Epithelial cell of esophagus (primary cell): ENCODE measurements at regions not wholly inside any gene's neighbourhood (a gene's known extent, or its start where the extent isn't known, plus 50 kb on each side); places are given as distances from the start of the nearest gene placed in this dataset.

Source experiments
- DNase-seq: peaks from one replicate; pipeline ENCODE4 v3.0.0; 2010; ENCODE audit warnings: low read depth
- H3K4me3 ChIP-seq: 2 replicates; pipeline ENCODE4 v1.5.1; 2011; ENCODE audit warnings: mild to moderate bottlenecking, low read length, control low read depth
- CTCF ChIP-seq: IDR thresholded peaks from 2 replicates; pipeline ENCODE4 v1.5.1; 2011; ENCODE audit warnings: low read depth, mild to moderate bottlenecking, low read length, control low read depth, inconsistent platforms; ENCODE audit not compliant: insufficient read depth; ENCODE audit errors: missing control alignments

DNA sequence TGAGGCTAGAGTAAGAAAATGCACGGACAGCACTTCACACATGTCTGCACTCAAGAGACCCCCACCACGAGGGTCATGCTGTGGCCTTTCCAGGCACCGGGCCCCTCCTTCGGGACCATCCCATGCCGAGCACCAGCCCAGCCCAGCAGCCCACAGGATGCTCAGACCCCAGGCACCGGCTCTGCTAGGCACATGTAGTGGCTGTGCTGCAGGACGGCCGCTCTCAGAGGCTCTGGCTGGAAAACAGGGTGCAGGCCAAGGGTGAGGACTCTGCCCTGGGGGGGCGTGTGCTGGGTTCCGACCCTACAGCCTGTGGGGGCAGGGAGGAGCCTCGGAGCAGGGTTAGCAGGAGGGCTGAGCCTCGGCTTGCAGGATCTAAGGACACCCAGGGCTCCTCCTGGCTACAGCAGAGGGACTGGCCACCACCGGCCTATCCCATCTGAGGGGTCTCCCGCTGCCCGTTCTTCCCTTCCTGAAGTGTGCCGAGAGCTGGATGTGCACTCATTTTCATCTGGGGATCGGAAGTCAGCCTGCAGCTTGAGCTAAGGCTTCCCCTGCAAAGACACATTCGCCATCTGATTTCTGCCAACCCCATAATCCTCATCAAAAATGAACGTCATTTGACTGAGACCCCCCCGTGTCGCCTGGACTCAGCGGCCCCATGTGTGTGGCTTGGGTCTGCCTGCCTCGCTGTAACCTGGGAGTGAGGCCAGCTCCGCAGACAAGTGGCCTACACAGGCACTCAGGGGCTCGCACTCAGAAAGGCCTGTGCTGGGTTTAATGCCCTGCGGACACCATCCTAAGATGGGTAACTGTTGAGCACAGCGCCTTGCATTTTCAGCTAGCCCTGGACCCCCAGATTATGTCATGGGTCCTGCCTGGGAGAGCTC is 293.1 kb upstream of the FOXF1 start:
- TF ChIP-seq CTCF, result no peak
- no peak overlapping the region for H3K4me3 ChIP-seq
- no peak for DNase-seq

DNA sequence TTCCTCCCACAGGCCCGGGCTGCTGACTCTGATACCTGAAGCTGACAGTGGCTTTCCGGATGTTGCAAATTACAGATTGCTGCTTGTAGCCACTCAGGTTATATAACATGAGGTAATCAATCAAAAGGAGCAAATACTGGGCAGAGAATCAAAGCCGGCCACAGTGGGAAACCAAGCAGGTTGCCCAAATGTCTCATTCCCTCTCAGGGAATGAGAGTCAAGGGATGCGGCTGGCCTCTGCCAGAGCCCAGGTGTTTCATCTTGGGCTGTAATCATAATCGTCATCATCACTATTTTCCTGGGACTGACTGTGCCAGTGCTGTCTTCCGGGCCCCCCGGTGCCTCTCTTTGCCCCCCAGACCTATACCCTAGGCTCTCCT is 292.4 kb upstream of the FOXF1 start:
- no peak overlapping the region for H3K4me3 ChIP-seq
- no peak for TF ChIP-seq CTCF
- DNase-seq, result no peak

DNA sequence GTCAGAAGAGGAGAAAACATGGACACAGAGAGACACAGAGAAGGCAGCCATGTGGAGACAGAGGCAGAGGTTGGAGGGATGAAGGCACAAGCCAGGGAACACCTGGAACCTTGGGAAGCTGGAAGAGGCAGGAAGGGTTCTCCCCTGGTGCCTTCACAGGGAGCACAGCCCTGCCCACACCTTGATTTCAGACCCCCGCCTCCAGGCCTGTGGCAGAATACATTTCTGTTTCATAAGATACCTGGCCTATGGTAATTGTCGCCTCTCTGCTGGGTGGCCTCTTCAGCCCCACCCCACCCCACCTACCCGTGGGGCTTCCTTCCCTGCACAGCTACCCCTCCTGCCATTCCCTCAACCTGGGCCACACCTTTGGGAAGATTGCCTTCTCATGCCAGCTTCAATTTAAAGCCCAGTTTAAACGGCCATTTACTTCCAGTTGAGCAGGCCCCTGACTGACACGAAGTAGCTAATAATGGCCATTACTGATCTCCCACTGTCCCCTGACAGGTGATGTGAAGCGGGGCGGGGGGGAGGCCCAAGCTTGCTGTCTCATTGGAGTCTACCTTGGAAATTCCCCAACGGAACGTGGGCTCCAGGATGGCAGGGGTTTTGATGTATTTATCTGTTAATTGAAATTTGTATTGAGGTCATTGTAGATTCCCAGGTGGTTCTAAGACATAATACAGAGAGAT is 291.7 kb upstream of the FOXF1 start:
- no peak for DNase-seq
- H3K4me3 ChIP-seq, result no peak overlapping the region
- TF ChIP-seq CTCF, result no peak

GRCh38 chr16:86219655-86220445 is 290.5 kb upstream of the FOXF1 start:
- TF ChIP-seq CTCF, result no peak
- no peak for DNase-seq
- H3K4me3 ChIP-seq, result no peak overlapping the region

DNA sequence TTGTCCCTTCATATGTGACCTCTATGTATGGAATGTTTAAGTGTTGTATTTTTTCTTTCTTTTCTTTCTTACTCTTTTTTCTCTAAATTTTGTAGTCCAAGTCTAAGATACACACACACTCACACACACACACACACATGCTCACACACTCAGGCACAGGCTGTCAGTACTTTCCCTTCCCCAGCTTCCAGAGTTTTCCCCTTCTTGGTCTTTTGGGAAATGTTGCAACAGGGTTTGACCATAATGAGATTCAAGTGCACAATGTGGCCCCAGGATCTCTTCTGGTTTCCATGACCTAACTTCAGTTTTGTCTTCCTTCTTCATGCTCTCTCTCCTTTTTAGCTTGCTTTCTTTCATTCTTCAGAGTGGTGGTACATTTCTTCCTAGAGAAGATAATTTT is 289.8 kb upstream of the FOXF1 start:
- DNase-seq, result no peak
- no peak for TF ChIP-seq CTCF
- H3K4me3 ChIP-seq, result no peak overlapping the region

GRCh38 chr16:86221085-86221484 is 289.2 kb upstream of the FOXF1 start:
- H3K4me3 ChIP-seq, result no peak overlapping the region
- TF ChIP-seq CTCF, result no peak
- DNase-seq, result no peak
